Left colon (tissue), 2 donors: ENCODE measurements at regions not wholly inside any gene's neighbourhood (a gene's known extent, or its start where the extent isn't known, plus 50 kb on each side); places are given as distances from the start of the nearest gene placed in this dataset.

Source experiments
- ATAC-seq: fragments of 200-7000 bp; cut with Tn5 transposase; one replicate; pipeline ENCODE4 v1.9.1; 2020; ENCODE audit warnings: mild to moderate bottlenecking, moderate library complexity
- DNase-seq, 2 donors: peaks; one replicate each; pipeline ENCODE4 v3.0.0-alpha.2; 2020
- intact Hi-C, 2 donors: fragments of 100-400 bp; cut with DNase I in 1 of 2; cut with micrococcal nuclease in 1 of 2; formaldehyde crosslinking; loops; one replicate each; pipeline versions ENCODE4 v1.11.2 to v1.14.0; 2022; cut with DNase I, micrococcal nuclease
- donor health status: DM: no; HTN: no; CAD: no.
- donor health status: DM: yes; HTN: yes; CAD: no.

DNA sequence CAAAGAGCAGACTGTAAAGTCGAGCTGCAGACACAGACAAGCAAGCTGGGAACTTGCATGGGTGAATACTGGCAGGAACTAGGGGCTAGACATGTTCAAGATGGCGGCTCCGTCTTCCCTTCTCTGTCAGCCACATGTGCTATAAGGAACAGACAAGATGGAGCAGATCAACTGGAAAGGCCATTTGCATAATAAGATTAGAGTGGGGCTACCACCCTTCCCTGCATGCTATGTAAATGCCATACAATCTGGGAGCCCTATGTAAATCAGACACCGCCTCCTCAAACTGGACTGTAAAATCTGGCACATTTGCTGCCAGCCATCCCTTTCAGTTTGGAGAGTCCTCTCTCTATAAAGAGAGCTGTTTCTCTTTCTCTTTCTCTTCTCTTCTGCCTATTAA, 640.1 kb upstream of the CDH8 start:
- ATAC-seq (no peak), DNase-seq (no peak)
- intact Hi-C loops: no loop called here

DNA sequence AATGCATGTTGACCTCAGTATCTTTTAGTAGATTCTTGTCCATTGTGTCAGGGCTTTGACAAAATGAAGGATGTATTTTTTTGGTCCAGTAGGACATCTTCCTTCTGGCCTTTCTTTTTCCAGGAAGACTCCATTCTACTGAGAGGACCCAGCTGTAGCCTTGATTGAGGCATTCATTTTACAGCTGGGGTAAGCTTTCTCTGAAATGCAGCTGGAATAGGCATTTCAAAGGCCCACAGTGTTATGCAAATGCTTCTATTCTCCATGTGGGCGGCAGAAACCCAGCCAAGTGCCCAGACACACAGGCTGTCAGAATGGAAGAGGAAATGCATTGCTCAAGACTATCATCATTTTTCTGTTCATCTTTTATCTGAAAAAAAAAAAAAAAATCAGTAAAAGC, 629.0 kb upstream of the CDH8 start:
- DNase-seq: no peak
- no peak for ATAC-seq
- intact Hi-C loops: no loop called here

DNA sequence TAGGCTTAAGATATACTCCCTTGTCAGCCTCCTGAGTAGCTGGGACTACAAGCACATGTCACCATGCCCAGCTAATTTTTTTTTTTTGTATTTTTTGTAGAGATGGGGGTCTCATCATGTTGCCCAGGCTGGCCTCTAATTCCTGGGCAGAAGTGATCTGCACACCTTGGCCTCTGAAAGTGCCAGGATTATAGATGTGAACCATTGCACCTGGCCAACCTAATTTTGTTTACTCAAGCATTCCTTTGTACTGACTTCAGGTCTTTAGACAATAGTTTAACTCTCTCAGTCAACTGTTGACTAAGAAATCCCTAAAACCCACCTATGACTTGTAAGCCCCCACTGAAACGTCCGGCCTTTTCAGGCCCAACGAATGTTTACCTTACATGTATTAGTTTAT, 628.3 kb upstream of the CDH8 start:
- intact Hi-C loops: no loop called here
- ATAC-seq: no peak
- DNase-seq: no peak

DNA sequence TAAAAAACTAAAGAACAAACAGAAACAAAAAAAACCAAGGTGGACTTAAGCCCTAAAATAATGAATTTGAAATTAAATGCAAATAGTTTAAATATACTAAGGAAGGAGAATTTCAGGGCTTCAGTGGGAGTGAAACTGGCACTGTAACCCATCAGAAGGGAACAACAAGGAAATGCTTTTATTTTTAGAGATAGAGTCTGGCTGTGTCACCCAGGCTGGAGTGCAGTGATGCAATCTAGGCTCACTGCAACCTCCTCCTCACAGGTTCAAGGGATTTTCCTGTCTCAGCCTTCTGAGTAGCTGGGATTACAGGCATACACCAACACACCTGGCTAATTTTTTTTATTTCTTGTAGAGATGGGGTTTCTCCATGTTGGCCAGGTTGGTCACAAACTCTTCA, 625.2 kb upstream of the CDH8 start:
- ATAC-seq: no peak
- intact Hi-C loops: no loop called here
- DNase-seq: no peak

DNA sequence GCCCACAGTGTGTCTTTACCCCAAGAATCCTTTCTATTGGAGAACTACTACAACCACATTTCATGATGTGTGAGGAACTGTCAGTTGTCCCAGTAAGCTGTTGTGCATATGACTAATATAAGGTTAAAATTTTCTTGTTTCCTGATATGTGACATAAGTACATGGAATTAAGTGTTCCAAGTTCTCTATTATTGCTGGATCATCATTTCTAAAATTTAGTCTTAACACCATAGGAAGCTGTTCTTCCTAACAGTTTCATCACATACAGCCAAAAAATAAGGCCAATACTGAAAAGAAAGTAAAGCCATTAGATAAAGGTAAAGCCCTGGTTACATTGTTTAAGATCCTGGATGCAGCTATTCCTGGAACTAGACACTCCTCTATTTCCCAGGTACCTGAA, 620.9 kb upstream of the CDH8 start:
- no peak for ATAC-seq

DNA sequence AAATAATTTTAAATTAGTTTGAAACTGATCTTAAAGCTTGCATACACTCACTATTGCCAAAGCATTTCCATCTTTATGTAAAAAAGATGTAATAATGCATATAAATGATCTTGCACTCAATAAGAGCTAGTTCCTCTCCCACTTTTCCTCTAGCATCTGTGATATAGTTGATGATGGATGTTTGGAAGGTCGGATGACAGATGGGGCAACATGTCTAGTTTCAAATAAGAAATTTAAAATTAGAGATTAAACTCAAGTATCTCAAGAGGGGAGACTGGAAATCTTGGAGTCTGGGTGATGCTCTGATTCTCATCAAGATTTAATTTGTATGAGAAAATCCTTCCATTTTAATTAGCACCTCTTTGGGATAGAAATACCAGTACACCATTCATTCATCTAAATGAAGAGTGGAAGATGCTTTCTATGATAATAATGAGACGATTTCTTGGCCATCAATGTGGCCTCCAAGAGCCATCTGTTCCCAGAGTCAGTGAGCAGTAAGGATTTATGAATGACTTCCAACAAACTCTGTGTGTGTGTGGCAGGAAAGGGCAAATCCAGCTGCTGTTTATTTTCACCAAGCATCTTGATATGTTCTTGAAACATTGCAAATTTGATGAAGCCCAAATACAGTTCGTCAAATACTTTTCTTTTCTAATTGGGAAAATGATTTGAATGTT, 616.3 kb upstream of the CDH8 start:
- no peak for DNase-seq
- ATAC-seq: no peak
- intact Hi-C loops: no loop called here

More for the DNA sequence above, 620.9 kb upstream of the CDH8 start:
- intact Hi-C loops: no loop called here
- DNase-seq: no peak

DNA sequence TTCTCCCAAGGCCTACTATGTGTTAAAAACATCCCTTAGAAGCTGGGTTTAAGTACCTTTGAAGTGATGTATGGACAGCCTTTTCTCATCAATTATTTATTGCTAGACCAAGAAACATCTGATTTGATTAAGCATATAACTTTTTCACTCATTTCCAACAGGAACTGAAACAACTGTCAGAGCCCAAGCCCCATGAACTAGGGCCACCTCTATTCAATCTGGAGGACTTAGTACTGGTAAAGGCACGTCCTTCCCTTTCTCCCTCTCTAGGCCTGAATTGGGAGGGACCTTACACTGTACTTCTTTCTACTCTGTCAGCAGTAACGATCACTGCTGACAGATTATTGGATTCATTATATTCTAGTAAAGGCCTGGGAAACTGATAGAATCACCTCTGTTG, 612.0 kb upstream of the CDH8 start:
- no peak for ATAC-seq
- intact Hi-C loops: no loop called here
- DNase-seq: no peak

DNA sequence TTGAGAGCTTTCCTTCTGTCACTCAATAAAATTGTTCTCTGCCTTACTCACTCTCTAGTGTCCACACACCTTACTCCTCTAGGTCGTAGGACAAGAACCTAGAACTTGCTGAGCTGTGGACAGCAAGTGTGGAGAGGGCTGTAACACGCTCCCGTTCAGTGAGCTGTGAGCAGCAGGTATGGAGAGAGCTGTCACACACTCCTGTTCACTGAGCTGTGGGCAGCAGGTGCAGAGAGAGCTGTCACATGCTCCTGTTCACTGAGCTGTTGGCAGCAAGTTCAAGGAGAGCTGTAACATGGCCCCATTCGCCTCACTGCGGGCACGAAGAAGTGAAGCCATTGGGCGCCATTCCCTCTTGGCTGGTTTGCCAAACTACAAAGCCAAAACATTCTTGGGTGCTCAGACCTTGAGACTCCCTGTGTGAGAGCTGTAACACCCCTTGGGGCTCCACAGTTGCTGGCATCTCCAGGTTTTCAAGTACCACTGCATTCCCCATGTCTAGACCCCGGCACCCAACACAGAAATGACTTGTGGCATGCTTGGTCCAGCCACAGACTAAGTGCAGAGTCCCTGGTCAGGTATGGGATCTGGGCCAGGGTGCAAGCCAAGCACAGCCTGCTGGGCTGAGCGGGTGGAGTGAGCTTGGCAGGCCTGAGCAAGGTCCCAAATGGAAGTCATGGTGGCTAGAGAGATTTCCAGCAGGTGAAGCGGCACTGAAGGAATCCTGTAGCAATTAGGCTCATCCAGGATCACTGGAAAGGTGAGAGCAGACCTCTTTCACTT, 608.0 kb upstream of the CDH8 start:
- ATAC-seq (no peak), DNase-seq (no peak)
- intact Hi-C loops: no loop called here

DNA sequence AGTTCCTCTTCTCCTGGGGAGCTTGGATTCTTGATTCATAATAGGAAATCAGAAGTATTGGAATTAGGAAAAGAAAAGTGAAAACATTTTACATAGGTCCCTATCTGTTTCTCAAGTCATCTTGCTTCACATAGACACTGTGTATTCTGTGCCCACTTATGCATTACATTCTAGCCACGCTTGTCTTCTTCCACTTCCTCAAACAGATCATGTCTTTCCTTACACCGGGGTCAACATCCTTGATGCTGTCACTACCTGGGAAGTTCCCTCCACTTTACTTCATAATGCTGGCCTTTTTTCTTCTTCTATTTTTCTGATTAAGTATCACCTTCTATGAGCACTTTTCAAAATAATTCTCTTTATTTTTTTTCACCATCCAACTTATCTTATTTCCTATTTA, 606.4 kb upstream of the CDH8 start:
- intact Hi-C loops: no loop called here
- no peak for ATAC-seq
- no peak for DNase-seq

DNA sequence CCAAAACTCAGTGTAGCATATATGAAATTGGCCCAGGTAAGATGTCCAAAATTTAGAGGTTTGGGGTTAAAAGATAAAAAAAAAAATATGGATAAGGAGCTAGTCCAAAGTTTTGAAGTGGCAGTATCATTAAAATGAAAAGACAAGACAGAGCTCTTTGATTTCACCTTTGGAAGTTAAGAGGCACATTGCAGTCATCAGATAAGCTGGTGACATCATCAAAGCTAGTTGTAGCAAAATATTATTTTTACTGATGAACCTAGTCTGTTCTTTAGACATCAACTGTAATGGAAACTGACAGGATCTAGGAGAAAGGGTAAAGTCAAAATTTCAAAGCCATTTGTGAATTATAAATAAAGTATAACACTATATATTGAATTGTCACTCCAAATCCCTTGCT, 603.7 kb upstream of the CDH8 start:
- ATAC-seq (no peak), DNase-seq (no peak)

DNA sequence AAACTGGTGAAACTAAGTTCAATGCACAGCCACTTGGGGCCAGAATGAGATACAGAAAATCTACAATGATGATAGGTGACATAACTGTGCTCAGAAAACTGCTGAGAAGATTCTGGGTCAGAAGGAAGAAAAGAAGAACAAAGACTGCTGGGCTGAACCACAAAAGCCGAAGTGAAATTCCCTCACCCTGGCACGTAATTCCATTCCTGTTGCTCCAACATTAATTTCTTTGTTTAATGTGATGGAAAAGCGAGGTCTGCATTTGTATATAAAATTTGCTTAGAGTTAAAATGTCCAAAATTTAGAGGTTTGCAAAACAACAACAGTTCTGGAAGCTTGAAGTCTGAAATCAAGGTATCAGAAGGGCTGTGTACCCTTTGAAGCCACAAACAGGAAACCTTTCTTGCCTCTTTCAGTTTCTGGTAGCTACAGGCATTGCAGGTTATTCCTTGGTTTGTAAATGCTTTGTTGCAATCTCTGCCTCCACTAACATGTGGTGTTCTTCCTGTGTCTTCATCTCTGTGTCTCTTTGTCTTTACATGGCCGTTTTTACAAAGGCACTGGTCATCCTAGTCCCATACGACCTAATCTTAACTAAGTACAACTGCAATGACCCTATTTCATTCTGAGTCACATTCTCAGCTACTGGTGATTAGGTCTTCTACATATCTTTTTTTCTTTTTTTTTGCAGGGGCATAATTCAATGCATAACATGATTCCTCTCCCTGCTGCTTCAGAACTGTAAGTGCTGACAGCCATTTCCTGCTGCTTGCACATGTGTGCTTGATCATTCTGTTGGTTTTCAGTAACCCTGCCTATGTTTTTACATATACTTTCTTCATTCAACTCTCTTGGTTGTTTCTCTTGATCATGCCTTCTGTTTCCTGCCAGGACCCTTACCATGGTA, 603.0 kb upstream of the CDH8 start:
- ATAC-seq: no peak
- no peak for DNase-seq
- intact Hi-C loops: no loop called here

More for the DNA sequence above, 603.7 kb upstream of the CDH8 start:
- intact Hi-C loops: no loop called here

DNA sequence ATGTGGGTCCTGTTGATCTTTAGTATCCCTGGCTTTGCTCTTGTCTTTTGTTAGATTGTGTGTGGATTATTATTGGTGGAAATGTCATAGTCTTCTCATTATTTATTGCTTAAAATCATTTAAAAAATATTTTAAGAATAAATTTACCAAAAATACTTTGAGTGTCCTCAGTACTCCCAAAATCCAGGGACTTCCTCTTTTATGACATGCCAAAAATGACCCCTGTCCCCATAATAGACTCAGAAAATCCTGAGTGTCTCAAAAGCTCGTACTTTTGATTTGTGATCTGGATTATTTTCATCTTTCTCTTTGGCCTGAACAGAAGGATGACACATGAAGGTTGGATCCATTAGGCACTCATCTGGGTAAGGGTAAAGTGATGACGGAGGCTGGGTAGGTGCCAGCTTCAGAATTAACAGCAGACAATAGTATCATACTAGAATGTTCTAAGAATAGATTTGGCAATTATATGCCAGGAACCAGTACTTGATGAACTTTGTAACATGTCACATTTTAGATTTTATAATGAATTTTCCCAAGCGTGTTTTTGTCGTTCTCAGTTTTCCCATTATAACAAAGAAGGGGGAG, 602.2 kb upstream of the CDH8 start:
- ATAC-seq (no peak), DNase-seq (no peak)
- intact Hi-C loops: no loop called here

DNA sequence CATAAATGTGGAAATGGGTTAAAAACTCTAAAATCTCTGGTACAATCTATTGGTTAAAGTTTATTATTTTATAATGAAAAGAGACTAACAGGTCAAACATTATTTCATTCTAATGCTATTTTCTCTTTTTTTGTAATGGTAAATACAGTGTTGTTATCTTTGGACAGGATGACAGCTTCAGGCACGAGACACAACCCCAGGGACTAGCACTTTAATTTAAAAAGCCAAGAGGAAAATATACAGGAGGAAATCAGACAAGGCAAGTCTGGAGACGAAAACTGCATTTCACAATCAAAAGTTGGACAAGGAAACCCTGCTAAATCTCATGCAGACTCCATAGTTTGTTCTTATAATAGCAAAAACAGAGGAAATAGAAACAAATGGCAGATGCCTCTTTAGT, 589.1 kb upstream of the CDH8 start:
- no peak for ATAC-seq
- intact Hi-C loops: no loop called here
- DNase-seq: no peak

DNA sequence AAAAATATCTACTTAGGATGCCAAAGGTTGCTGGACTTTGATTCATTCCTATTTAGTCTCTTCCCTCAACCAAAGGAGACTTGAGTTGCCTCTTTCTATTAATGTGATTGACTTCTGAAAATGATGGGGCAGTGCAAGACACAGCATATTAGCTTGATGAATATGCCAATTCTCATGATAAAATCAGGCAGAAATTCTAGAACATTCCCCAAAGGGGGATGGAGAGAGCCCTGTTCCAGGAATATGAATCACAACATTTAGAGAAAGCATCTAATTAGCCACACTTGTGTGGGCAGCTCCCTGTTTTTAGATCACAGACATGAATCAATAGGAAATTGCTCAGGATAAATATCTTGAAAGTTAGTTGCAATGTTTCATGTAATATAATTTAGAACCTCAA, 584.0 kb upstream of the CDH8 start:
- DNase-seq (no peak), ATAC-seq (no peak)
- intact Hi-C loops: no loop called here

DNA sequence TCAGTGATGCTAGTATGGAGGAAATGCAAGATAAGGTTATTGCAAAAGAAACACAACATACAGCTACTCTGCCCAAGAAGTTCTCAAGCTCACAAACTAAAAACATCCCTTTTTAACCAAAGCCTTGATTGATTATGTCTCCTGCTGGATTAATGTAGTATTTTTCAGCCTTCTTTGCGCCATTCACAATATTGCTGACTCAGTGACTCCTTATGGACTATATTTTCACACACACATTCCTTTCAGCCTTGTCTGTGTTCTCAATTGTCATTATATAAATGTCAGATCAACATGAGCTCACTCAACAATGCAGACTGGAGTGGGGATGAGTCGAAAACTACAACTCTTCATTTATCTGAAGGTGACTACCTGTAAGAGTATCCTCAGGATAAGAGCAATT, 579.3 kb upstream of the CDH8 start:
- intact Hi-C loops: no loop called here
- DNase-seq (no peak), ATAC-seq (no peak)

DNA sequence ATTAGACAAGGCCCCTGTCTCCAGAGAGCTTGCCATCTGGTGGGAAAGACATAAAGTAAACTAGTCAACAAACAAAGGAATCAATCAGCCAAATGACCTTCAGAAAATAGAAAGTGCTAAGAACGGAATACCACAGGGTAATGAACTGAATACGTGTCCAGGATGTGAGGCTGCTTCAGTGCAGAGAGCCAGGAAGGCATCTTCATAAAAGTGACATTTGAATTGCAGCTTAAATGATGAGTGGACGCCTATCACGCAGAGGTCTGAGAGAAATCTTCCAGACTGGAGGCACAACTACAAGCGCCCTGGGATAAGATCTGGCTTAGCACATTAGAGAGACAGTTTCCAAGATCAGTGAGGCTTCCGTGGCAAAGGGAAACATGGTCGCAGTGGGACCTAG, 574.1 kb upstream of the CDH8 start:
- intact Hi-C loops: no loop called here
- no peak for ATAC-seq
- no peak for DNase-seq

DNA sequence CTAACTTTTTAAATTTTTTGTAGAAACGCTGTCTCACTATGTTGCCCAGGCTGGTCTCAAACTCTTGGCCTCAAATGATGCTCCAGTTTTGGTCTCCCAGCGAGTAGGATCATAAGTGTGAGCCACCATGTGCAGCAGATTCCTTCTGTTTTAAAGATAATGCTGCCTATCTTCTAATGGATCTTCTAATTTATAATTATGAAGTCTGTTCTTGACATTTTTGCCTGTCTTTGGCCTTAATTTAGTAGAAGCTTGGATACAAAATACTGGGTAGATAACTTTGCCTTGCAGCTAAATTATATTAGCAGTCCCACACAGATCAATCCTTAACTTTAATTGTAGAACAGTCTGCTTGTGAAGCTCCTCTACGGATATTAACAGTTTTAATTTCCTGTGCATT, 566.6 kb upstream of the CDH8 start:
- intact Hi-C loops: no loop called here
- DNase-seq (no peak), ATAC-seq (no peak)

DNA sequence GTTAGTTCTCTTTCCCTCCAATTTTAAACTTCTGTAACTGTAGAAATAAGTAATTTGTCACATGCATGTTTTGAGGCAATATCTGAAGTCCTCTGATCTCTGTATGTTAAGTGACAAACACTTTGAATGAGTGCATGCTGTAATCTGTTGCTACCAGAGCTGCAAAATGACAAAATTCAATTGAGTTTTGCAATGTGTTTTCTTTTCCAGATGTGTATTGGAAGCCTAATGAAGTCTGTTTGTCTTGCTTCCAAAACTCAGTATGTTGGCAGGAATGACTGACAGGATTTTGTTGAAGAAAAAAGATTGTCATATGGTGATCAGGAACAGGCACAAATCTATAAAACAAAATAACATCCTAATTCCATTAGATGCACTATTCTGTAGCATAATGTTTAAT, 561.6 kb upstream of the CDH8 start:
- intact Hi-C loops: no loop called here
- DNase-seq (no peak), ATAC-seq (no peak)

DNA sequence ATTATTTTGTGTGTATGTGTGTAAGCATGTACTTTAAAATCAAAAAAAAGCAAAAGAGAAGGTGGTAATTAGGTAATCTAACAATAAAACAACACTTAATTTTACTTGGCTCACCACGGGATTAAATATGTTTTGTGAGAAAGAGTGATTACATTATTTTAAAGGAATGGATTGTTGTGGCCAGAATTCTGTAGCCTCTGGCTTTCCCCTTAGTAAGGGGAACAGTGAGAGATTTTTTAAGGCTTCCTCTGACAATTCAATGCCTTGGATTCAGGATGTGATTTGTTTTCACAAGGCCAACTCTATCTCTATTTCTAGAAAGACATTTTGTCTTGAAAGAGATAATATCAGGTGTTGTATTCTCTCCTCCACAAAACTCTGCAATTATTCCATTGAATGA, 560.3 kb upstream of the CDH8 start:
- intact Hi-C loops: no loop called here
- ATAC-seq: no peak
- no peak for DNase-seq

DNA sequence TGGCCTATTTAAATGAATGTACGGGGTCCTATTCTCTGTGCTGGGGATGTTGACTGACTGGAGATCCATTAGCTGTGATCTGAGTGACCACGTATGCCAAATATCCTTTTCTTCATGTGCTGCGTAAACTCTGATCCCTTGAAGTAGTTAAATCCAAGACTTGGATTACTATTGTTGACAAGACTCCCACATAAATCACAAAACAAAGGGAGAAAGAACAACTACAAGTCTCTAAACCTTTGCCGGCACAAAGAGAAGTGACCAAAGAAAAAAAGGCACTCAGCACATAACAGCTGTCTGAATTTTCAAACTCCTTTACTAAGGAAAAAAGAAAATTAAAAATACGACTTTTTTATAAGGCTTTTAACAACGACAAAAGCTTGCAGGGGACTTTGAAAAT, 559.9 kb upstream of the CDH8 start:
- ATAC-seq (no peak), DNase-seq (no peak)
- intact Hi-C loops: no loop called here
